ENCODE measurements at regions not wholly inside any gene's neighbourhood (a gene's known extent, or its start where the extent isn't known, plus 50 kb on each side); places are given as distances from the start of the nearest gene placed in this dataset.
"Not testable (repeated sequence)": the region's sequence is repeated elsewhere in the genome, so short reads cannot be mapped to it uniquely, and the experiment has no call there.

DNA sequence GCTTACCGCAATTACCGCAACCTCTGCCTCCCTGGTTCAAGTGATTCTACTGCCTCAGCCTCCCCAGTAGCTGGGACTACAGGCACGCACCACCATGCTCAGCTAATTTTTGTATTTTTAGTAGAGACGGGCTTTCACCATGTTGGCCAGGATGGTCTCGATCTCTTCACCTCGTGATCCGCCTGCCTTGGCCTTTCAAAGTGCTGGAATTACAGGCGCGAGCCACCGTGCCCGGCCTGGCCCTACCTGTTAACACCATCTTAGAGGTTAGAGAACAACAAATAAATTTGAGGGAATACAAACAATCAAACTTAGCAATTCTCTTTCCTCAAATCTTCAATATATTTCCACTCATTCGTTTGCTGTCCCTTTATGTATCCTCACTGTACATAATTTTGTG is 1810.5 kb upstream of the FLRT2 start:
- TF ChIP-seq, protein P1, sequence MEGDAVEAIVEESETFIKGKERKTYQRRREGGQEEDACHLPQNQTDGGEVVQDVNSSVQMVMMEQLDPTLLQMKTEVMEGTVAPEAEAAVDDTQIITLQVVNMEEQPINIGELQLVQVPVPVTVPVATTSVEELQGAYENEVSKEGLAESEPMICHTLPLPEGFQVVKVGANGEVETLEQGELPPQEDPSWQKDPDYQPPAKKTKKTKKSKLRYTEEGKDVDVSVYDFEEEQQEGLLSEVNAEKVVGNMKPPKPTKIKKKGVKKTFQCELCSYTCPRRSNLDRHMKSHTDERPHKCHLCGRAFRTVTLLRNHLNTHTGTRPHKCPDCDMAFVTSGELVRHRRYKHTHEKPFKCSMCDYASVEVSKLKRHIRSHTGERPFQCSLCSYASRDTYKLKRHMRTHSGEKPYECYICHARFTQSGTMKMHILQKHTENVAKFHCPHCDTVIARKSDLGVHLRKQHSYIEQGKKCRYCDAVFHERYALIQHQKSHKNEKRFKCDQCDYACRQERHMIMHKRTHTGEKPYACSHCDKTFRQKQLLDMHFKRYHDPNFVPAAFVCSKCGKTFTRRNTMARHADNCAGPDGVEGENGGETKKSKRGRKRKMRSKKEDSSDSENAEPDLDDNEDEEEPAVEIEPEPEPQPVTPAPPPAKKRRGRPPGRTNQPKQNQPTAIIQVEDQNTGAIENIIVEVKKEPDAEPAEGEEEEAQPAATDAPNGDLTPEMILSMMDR (IDR thresholded peaks at IDR 0.05; ENCODE audit: poor library complexity, severe bottlenecking), result not testable (repeated sequence)
- not testable (repeated sequence) for TF ChIP-seq RAD21 (conservative IDR thresholded peaks at IDR 0.05); MXI1 (conservative IDR thresholded peaks at IDR 0.05; ENCODE audit: poor library complexity, severe bottlenecking)
